ENCODE measurements at regions not wholly inside any gene's neighbourhood (a gene's known extent, or its start where the extent isn't known, plus 50 kb on each side); places are given as distances from the start of the nearest gene placed in this dataset.

- TF ChIP-seq POLR2AphosphoS5 (IDR thresholded peaks at IDR 0.05): no peak
- no peak for TF ChIP-seq POLR2A (IDR thresholded peaks at IDR 0.05)
- TF ChIP-seq EP300 (IDR thresholded peaks at IDR 0.05): no peak
- no peak for TF ChIP-seq CTCF (IDR thresholded peaks at IDR 0.05)
- no peaks in the 10 kb centered on the region for H3K36me3 ChIP-seq
- H3K27ac ChIP-seq: no peak overlapping the region
- no peaks in the 10 kb centered on the region for H3K4me1 ChIP-seq
- ATAC-seq: no peak
- 63 to 76% methylated on average over 2 of the region's 2 CpGs for WGBS, 2 donors (ENCODE audit: low coverage in 1 of 2)
- H3K27me3 ChIP-seq: no peaks in the 10 kb centered on the region
- H3K9me3 ChIP-seq: no peaks in the 10 kb centered on the region
- no peak overlapping the region for H3K4me3 ChIP-seq
These were observed 1900.8 kb downstream of the MRPL39 start for GRCh38 chr21:23706431-23706830.

- Histone ChIP-seq H3K4me3 (no peak overlapping the region), H3K9me3 (peaks cover 0 to 9% (median 0%) of the 10 kb centered on the region in 3 donors), H3K36me3 (no peaks in the 10 kb centered on the region), H3K27ac (no peak overlapping the region), H3K27me3 (no peaks in the 10 kb centered on the region), H3K4me1 (no peaks in the 10 kb centered on the region)
- 92 to 100% methylated on average over 1 to 2 of the region's 2 CpGs for WGBS, 2 donors (ENCODE audit: low coverage in 1 of 2)
- TF ChIP-seq POLR2AphosphoS5 (IDR thresholded peaks at IDR 0.05) (no peak), CTCF (IDR thresholded peaks at IDR 0.05) (no peak), EP300 (IDR thresholded peaks at IDR 0.05) (no peak), POLR2A (IDR thresholded peaks at IDR 0.05) (no peak)
- ATAC-seq: no peak
These were observed 1907.9 kb downstream of the MRPL39 start for GRCh38 chr21:23699402-23699801.

- no peak for ATAC-seq
- Histone ChIP-seq H3K4me1 (no peaks in the 10 kb centered on the region), H3K36me3 (no peaks in the 10 kb centered on the region), H3K27me3 (no peaks in the 10 kb centered on the region), H3K27ac (no peak overlapping the region), H3K9me3 (peaks cover 0 to 9% (median 0%) of the 10 kb centered on the region in 3 donors), H3K4me3 (no peak overlapping the region)
- WGBS, 2 donors (ENCODE audit: low coverage in 1 of 2): 73 to 80% methylated on average over 1 of the region's 1 CpG
- no peak for TF ChIP-seq CTCF (IDR thresholded peaks at IDR 0.05)
These were observed 1908.7 kb downstream of the MRPL39 start for GRCh38 chr21:23698619-23699018.

- Histone ChIP-seq H3K9me3 (peaks cover 0 to 9% (median 0%) of the 10 kb centered on the region in 3 donors), H3K36me3 (no peaks in the 10 kb centered on the region), H3K27me3 (no peaks in the 10 kb centered on the region), H3K4me1 (no peaks in the 10 kb centered on the region), H3K4me3 (no peak overlapping the region), H3K27ac (no peak overlapping the region)
- TF ChIP-seq POLR2AphosphoS5 (IDR thresholded peaks at IDR 0.05) (no peak), CTCF (IDR thresholded peaks at IDR 0.05) (no peak), POLR2A (IDR thresholded peaks at IDR 0.05) (no peak), EP300 (IDR thresholded peaks at IDR 0.05) (no peak)
- no peak for ATAC-seq
- WGBS, 2 donors (ENCODE audit: low coverage in 1 of 2): 63 to 68% methylated on average over 5 of the region's 5 CpGs
These were observed 1911.8 kb downstream of the MRPL39 start for GRCh38 chr21:23695443-23695842.

- no peaks in the 10 kb centered on the region for H3K36me3 ChIP-seq
- ATAC-seq: no peak
- H3K27ac ChIP-seq: no peak overlapping the region
- H3K4me1 ChIP-seq: no peaks in the 10 kb centered on the region
- no peaks in the 10 kb centered on the region for H3K27me3 ChIP-seq
- H3K9me3 ChIP-seq: peaks cover 0 to 7% (median 0%) of the 10 kb centered on the region in 3 donors
- no peak overlapping the region for H3K4me3 ChIP-seq
- TF ChIP-seq POLR2AphosphoS5 (IDR thresholded peaks at IDR 0.05): no peak
- TF ChIP-seq EP300 (IDR thresholded peaks at IDR 0.05): no peak
- no peak for TF ChIP-seq CTCF (IDR thresholded peaks at IDR 0.05)
- no peak for TF ChIP-seq POLR2A (IDR thresholded peaks at IDR 0.05)
These were observed 1912.9 kb downstream of the MRPL39 start for GRCh38 chr21:23694390-23694789.
